ENCODE measurements at regions not wholly inside any gene's neighbourhood (a gene's known extent, or its start where the extent isn't known, plus 50 kb on each side); places are given as distances from the start of the nearest gene placed in this dataset.
A peak's percentile ranks its signal among the peaks of the same experiment; 100 is the strongest.

- H3K9me3 ChIP-seq (ENCODE audit: control insufficient read depth in 2 of 3, insufficient read depth in 1 of 3, low read length in 3 of 3) = peaks cover 0 to 11% (median 0%) of the 10 kb centered on the region in 3 donors
- FAIRE-seq = no peak
- H3K4me1 ChIP-seq (ENCODE audit: control insufficient read depth in 2 of 3, insufficient read depth in 2 of 3, low read depth in 1 of 3, low read length in 3 of 3) = no peaks in the 10 kb centered on the region
- no peaks in the 10 kb centered on the region for H3K36me3 ChIP-seq (ENCODE audit: control insufficient read depth in 2 of 3, insufficient read depth in 3 of 3, low read length in 3 of 3)
- no peak for TF ChIP-seq CTCF (IDR thresholded peaks at IDR 0.05; ENCODE audit: borderline replicate concordance, extremely low read depth, insufficient read depth)
- no peak overlapping the region for H3K4me3 ChIP-seq (ENCODE audit: low read length in 3 of 3)
- intact Hi-C loops (cut with DNase I) = no loop called here
- no peak overlapping the region for H3K9ac ChIP-seq (ENCODE audit: low read length in 3 of 3)
- H3K27ac ChIP-seq (ENCODE audit: low read depth in 2 of 2, low read length in 2 of 2) = no peak overlapping the region
- no peaks in the 10 kb centered on the region for H3K27me3 ChIP-seq (ENCODE audit: control insufficient read depth, insufficient read depth, low read length)
- no peak for DNase-seq
Measured at GRCh38 chr10:117860135-117860534, 186.6 kb downstream of the RAB11FIP2 start.

GRCh38 chr10:117860823-117861222 lies 185.9 kb downstream of the RAB11FIP2 start:
- FAIRE-seq (no peak), DNase-seq (peak in 1 of 5 donors; percentile 10)
- no peak overlapping the region for H3K9ac ChIP-seq (ENCODE audit: low read length in 3 of 3)
- H3K36me3 ChIP-seq (ENCODE audit: control insufficient read depth in 2 of 3, insufficient read depth in 3 of 3, low read length in 3 of 3) = no peaks in the 10 kb centered on the region
- no peak for TF ChIP-seq CTCF (IDR thresholded peaks at IDR 0.05; ENCODE audit: borderline replicate concordance, extremely low read depth, insufficient read depth)
- H3K4me1 ChIP-seq (ENCODE audit: control insufficient read depth in 2 of 3, insufficient read depth in 2 of 3, low read depth in 1 of 3, low read length in 3 of 3) = no peaks in the 10 kb centered on the region
- H3K27me3 ChIP-seq (ENCODE audit: control insufficient read depth, insufficient read depth, low read length) = no peaks in the 10 kb centered on the region
- no peak overlapping the region for H3K4me3 ChIP-seq (ENCODE audit: low read length in 3 of 3)
- H3K27ac ChIP-seq (ENCODE audit: low read depth in 2 of 2, low read length in 2 of 2) = no peak overlapping the region
- intact Hi-C loops (cut with DNase I) = no loop called here
- peaks cover 0 to 5% (median 0%) of the 10 kb centered on the region in 3 donors for H3K9me3 ChIP-seq (ENCODE audit: control insufficient read depth in 2 of 3, insufficient read depth in 1 of 3, low read length in 3 of 3)

GRCh38 chr10:117861329-117861728 lies 185.4 kb downstream of the RAB11FIP2 start:
- FAIRE-seq (no peak), DNase-seq (no peak)
- intact Hi-C loops (cut with DNase I) = no loop called here
- Histone ChIP-seq H3K4me1 (ENCODE audit: control insufficient read depth in 2 of 3, insufficient read depth in 2 of 3, low read depth in 1 of 3, low read length in 3 of 3) (no peaks in the 10 kb centered on the region), H3K27ac (ENCODE audit: low read depth in 2 of 2, low read length in 2 of 2) (no peak overlapping the region), H3K4me3 (ENCODE audit: low read length in 3 of 3) (no peak overlapping the region), H3K27me3 (ENCODE audit: control insufficient read depth, insufficient read depth, low read length) (no peaks in the 10 kb centered on the region), H3K9ac (ENCODE audit: low read length in 3 of 3) (no peak overlapping the region), H3K9me3 (ENCODE audit: control insufficient read depth in 2 of 3, insufficient read depth in 1 of 3, low read length in 3 of 3) (no peaks in the 10 kb centered on the region), H3K36me3 (ENCODE audit: control insufficient read depth in 2 of 3, insufficient read depth in 3 of 3, low read length in 3 of 3) (no peaks in the 10 kb centered on the region)
- no peak for TF ChIP-seq CTCF (IDR thresholded peaks at IDR 0.05; ENCODE audit: borderline replicate concordance, extremely low read depth, insufficient read depth)

- Histone ChIP-seq H3K36me3 (ENCODE audit: control insufficient read depth in 2 of 3, insufficient read depth in 3 of 3, low read length in 3 of 3) (no peaks in the 10 kb centered on the region), H3K9ac (ENCODE audit: low read length in 3 of 3) (no peak overlapping the region), H3K27ac (ENCODE audit: low read depth in 2 of 2, low read length in 2 of 2) (no peak overlapping the region), H3K9me3 (ENCODE audit: control insufficient read depth in 2 of 3, insufficient read depth in 1 of 3, low read length in 3 of 3) (no peaks in the 10 kb centered on the region), H3K27me3 (ENCODE audit: control insufficient read depth, insufficient read depth, low read length) (no peaks in the 10 kb centered on the region), H3K4me1 (ENCODE audit: control insufficient read depth in 2 of 3, insufficient read depth in 2 of 3, low read depth in 1 of 3, low read length in 3 of 3) (no peaks in the 10 kb centered on the region), H3K4me3 (ENCODE audit: low read length in 3 of 3) (no peak overlapping the region)
- DNase-seq = no peak
- intact Hi-C loops (cut with DNase I) = no loop called here
- no peak for TF ChIP-seq CTCF (IDR thresholded peaks at IDR 0.05; ENCODE audit: borderline replicate concordance, extremely low read depth, insufficient read depth)
- no peak for FAIRE-seq
Measured at GRCh38 chr10:117863771-117864170, 183.0 kb downstream of the RAB11FIP2 start.
